ENCODE measurements at regions not wholly inside any gene's neighbourhood (a gene's known extent, or its start where the extent isn't known, plus 50 kb on each side); places are given as distances from the start of the nearest gene placed in this dataset.

DNA sequence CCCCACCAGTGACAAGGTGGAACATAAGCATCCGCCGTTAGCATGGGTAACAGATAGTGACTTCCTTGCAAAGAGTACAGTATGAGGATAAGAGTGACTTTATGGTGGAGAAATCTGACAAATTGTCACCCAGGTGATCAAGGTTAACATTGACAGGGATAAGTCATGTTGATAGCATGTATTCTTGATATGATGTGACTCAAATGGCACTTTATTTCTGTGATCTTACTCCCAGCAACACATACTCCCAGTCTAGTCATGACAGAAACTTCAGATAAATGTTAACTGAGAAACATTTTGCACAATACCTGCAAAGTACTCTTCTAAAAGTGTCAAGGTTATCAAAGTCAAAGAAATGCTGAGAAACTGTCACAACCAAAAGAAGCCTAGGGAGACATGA, 588.6 kb upstream of the KIF2B start:
- DNase-seq (ENCODE audit: low read depth, low spot score) = no peak
- no TSS peak for BruUV-seq (replicated peaks)
- H3K4me2 ChIP-seq (ENCODE audit: low read length) = no peak overlapping the region
- no peak overlapping the region for H2AFZ ChIP-seq (ENCODE audit: low read depth, low read length, poor library complexity, severe bottlenecking)
- H3K9ac ChIP-seq (ENCODE audit: low read length) = no peak overlapping the region
- H3K36me3 ChIP-seq (ENCODE audit: control insufficient read depth in 1 of 2, insufficient read depth in 2 of 2, low read length in 2 of 2) = no peaks in the 10 kb centered on the region
- intact Hi-C loops (cut with micrococcal nuclease) = no loop called here
- H3K9me3 ChIP-seq (ENCODE audit: control insufficient read depth in 1 of 2, insufficient read depth in 1 of 2, low read depth in 1 of 2, low read length in 2 of 2) = peaks cover 43 to 48% of the 10 kb centered on the region in 2 experiments; a peak in 3 of 4 replicates
- CTCF ChIA-PET = no interaction called here
- POLR2A ChIA-PET = no interaction called here
- no peaks in the 10 kb centered on the region for H3K4me1 ChIP-seq (ENCODE audit: control insufficient read depth in 1 of 2, insufficient read depth in 2 of 2, low read length in 2 of 2)
- H3K79me2 ChIP-seq (ENCODE audit: insufficient read depth, low read length) = no peaks in the 10 kb centered on the region
- TF ChIP-seq YY1 (IDR thresholded peaks at IDR 0.05; ENCODE audit: extremely low read depth, insufficient replicate concordance, low read depth, low read length) = no peak
- no peak for TF ChIP-seq ELF1 (IDR thresholded peaks at IDR 0.05; ENCODE audit: borderline replicate concordance, low read depth)
- TF ChIP-seq, protein P1, sequence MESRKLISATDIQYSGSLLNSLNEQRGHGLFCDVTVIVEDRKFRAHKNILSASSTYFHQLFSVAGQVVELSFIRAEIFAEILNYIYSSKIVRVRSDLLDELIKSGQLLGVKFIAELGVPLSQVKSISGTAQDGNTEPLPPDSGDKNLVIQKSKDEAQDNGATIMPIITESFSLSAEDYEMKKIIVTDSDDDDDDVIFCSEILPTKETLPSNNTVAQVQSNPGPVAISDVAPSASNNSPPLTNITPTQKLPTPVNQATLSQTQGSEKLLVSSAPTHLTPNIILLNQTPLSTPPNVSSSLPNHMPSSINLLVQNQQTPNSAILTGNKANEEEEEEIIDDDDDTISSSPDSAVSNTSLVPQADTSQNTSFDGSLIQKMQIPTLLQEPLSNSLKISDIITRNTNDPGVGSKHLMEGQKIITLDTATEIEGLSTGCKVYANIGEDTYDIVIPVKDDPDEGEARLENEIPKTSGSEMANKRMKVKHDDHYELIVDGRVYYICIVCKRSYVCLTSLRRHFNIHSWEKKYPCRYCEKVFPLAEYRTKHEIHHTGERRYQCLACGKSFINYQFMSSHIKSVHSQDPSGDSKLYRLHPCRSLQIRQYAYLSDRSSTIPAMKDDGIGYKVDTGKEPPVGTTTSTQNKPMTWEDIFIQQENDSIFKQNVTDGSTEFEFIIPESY (IDR thresholded peaks at IDR 0.05; ENCODE audit: extremely low read depth, insufficient replicate concordance, low read length) = no peak
- TF ChIP-seq POLR2A (IDR thresholded peaks at IDR 0.05; ENCODE audit: borderline replicate concordance, extremely low read depth, insufficient read depth, insufficient read length) = no peak
- TF ChIP-seq, protein P2, sequence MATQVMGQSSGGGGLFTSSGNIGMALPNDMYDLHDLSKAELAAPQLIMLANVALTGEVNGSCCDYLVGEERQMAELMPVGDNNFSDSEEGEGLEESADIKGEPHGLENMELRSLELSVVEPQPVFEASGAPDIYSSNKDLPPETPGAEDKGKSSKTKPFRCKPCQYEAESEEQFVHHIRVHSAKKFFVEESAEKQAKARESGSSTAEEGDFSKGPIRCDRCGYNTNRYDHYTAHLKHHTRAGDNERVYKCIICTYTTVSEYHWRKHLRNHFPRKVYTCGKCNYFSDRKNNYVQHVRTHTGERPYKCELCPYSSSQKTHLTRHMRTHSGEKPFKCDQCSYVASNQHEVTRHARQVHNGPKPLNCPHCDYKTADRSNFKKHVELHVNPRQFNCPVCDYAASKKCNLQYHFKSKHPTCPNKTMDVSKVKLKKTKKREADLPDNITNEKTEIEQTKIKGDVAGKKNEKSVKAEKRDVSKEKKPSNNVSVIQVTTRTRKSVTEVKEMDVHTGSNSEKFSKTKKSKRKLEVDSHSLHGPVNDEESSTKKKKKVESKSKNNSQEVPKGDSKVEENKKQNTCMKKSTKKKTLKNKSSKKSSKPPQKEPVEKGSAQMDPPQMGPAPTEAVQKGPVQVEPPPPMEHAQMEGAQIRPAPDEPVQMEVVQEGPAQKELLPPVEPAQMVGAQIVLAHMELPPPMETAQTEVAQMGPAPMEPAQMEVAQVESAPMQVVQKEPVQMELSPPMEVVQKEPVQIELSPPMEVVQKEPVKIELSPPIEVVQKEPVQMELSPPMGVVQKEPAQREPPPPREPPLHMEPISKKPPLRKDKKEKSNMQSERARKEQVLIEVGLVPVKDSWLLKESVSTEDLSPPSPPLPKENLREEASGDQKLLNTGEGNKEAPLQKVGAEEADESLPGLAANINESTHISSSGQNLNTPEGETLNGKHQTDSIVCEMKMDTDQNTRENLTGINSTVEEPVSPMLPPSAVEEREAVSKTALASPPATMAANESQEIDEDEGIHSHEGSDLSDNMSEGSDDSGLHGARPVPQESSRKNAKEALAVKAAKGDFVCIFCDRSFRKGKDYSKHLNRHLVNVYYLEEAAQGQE (IDR thresholded peaks at IDR 0.05; ENCODE audit: low read depth) = no peak
- no peak for TF ChIP-seq FOSL1 (IDR thresholded peaks at IDR 0.05; ENCODE audit: low read depth)
- TF ChIP-seq, protein P3, sequence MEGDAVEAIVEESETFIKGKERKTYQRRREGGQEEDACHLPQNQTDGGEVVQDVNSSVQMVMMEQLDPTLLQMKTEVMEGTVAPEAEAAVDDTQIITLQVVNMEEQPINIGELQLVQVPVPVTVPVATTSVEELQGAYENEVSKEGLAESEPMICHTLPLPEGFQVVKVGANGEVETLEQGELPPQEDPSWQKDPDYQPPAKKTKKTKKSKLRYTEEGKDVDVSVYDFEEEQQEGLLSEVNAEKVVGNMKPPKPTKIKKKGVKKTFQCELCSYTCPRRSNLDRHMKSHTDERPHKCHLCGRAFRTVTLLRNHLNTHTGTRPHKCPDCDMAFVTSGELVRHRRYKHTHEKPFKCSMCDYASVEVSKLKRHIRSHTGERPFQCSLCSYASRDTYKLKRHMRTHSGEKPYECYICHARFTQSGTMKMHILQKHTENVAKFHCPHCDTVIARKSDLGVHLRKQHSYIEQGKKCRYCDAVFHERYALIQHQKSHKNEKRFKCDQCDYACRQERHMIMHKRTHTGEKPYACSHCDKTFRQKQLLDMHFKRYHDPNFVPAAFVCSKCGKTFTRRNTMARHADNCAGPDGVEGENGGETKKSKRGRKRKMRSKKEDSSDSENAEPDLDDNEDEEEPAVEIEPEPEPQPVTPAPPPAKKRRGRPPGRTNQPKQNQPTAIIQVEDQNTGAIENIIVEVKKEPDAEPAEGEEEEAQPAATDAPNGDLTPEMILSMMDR (IDR thresholded peaks at IDR 0.05 in 2 of 3, conservative IDR thresholded peaks at IDR 0.05 in 1 of 3; ENCODE audit: borderline replicate concordance in 1 of 3, insufficient read depth in 1 of 3, low read depth in 2 of 3, low read length in 2 of 3) = no peak
- TF ChIP-seq ZFX (IDR thresholded peaks at IDR 0.05) = no peak
- no peak for TF ChIP-seq SP1 (IDR thresholded peaks at IDR 0.05; ENCODE audit: low read depth)
- H3K9me2 ChIP-seq (ENCODE audit: insufficient read depth) = no peaks in the 10 kb centered on the region
- RAD21 ChIA-PET (ENCODE audit: low non-redundant PET in 1 of 2, low total read pairs in 2 of 2, uncharacterized antibody in 2 of 2, unreplicated experiment in 2 of 2) = no interaction called here
- H4K20me1 ChIP-seq (ENCODE audit: insufficient read depth) = no peaks in the 10 kb centered on the region; the same call in 1 of the 2 replicates
- H3K4me3 ChIP-seq (replicated peaks in 1 of 2; ENCODE audit: low read depth in 1 of 2, low read length in 2 of 2) = no peak overlapping the region
- no peak for ATAC-seq
- no peaks in the 10 kb centered on the region for H3K27me3 ChIP-seq (ENCODE audit: insufficient read depth, low read length)
- no peak overlapping the region for H3K27ac ChIP-seq (ENCODE audit: low read depth, low read length)

Measured in HCT116 (cell line).